Ectodermal cell (in vitro differentiated cells): ENCODE measurements at regions not wholly inside any gene's neighbourhood (a gene's known extent, or its start where the extent isn't known, plus 50 kb on each side); places are given as distances from the start of the nearest gene placed in this dataset.

Experiments used
- H3K27ac ChIP-seq: 2 replicates; pipeline ENCODE4 v1.7.0; 2013; ENCODE audit warnings: mild to moderate bottlenecking, low read depth, low read length; ENCODE audit not compliant: insufficient read depth, poor library complexity, severe bottlenecking
- H3K27me3 ChIP-seq: 2 replicates; pipeline ENCODE4 v1.7.0; 2013; ENCODE audit warnings: mild to moderate bottlenecking, low read length; ENCODE audit not compliant: insufficient read depth, control insufficient read depth, poor library complexity, severe bottlenecking
- H3K36me3 ChIP-seq: one replicate; pipeline ENCODE4 v1.7.0; 2013; ENCODE audit warnings: low read length; ENCODE audit not compliant: control insufficient read depth, insufficient read depth
- H3K4me1 ChIP-seq: one replicate; pipeline ENCODE4 v1.7.0; 2013; ENCODE audit warnings: low read length; ENCODE audit not compliant: control insufficient read depth, insufficient read depth
- H3K4me3 ChIP-seq: 2 replicates; pipeline ENCODE4 v1.7.0; 2013; ENCODE audit warnings: low read depth, low read length, control low read depth; ENCODE audit not compliant: insufficient read depth
- H3K9me3 ChIP-seq: 2 replicates; pipeline ENCODE4 v1.7.0; 2013; ENCODE audit warnings: mild to moderate bottlenecking, low read length, moderate library complexity; ENCODE audit not compliant: control insufficient read depth
- WGBS, 2 experiments: methylation state at CpG; one replicate each; pipeline ENCODE4 v1.1.7; 2013; ENCODE audit warnings: missing lambda C conversion rate in 2 of 2; 5-methylcytosine and 5-hydroxymethylcytosine counted together

DNA sequence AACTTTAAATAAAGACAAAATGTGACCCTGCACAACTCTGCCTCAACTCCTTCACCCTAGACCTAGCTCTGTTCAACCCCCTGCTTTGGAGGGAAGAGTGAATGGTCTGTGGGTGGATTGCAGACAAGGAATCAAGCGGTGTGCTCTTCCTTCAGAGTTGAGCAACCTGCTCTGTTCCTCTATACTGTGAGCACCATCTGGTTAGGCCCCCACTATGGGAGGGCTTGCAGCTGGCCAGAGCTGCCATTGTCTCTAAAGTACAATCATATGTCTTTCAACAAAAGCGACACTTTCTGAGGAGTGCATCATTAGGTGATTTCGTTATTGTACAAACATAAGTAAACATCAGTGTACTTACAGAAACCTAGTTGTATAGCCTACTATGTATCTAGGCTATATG, 406.1 kb upstream of the MARCKS start:
- H3K4me1 ChIP-seq, result no peaks in the 10 kb centered on the region
- no peaks in the 10 kb centered on the region for H3K27me3 ChIP-seq
- H3K4me3 ChIP-seq, result no peak overlapping the region
- WGBS, 2 experiments, result 89 to 98% methylated on average over 2 to 3 of the region's 3 CpGs
- no peaks in the 10 kb centered on the region for H3K36me3 ChIP-seq
- H3K9me3 ChIP-seq, result no peaks in the 10 kb centered on the region
- H3K27ac ChIP-seq, result no peak overlapping the region

DNA sequence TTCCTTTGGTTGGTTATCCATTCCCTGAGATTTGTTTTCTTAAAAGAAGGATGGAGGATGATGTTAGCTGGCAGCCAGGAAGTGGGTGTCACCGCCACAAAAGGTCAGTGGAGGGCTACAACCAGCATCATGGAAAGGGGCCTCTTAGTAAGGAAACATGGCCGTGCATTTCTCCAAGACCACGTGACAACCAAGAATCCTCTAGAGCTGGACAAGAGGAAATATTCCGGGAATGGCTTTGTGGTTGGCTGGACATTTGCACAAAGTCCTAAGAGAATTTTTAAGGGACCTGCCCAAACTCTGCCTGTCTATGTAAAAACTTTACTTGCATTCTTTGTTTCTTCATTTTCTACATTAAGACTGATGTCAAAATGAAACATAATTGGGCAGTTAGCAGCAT, 399.9 kb upstream of the MARCKS start:
- Histone ChIP-seq H3K36me3 (no peaks in the 10 kb centered on the region), H3K27ac (no peak overlapping the region), H3K9me3 (no peaks in the 10 kb centered on the region), H3K4me3 (no peak overlapping the region), H3K4me1 (peaks cover 3% of the 10 kb centered on the region), H3K27me3 (no peaks in the 10 kb centered on the region)
- 92 to 93% methylated on average over 4 of the region's 4 CpGs for WGBS, 2 experiments

DNA sequence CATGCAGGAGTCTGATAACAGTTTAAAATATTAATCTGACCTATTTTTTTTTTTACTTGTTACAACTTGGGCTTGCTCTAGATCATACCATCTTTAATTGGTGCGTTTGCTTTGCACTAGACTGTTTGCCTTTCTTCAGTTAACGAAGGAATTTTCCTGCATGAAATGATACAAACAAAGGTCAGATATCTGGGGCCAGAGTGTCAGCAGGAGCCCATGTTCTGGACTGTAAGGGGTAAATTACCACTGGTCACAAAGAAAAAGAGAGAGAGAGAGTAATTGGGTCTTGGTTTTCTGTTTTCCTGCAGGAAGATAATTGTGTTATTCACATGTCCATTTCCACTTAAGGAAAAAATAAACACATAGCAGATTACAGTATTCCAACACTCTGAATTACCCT, 399.4 kb upstream of the MARCKS start:
- Histone ChIP-seq H3K9me3 (no peaks in the 10 kb centered on the region), H3K27ac (no peak overlapping the region), H3K4me1 (peaks cover 3% of the 10 kb centered on the region), H3K4me3 (no peak overlapping the region), H3K36me3 (no peaks in the 10 kb centered on the region), H3K27me3 (no peaks in the 10 kb centered on the region)
- 49 to 52% methylated on average over 2 of the region's 2 CpGs for WGBS, 2 experiments

DNA sequence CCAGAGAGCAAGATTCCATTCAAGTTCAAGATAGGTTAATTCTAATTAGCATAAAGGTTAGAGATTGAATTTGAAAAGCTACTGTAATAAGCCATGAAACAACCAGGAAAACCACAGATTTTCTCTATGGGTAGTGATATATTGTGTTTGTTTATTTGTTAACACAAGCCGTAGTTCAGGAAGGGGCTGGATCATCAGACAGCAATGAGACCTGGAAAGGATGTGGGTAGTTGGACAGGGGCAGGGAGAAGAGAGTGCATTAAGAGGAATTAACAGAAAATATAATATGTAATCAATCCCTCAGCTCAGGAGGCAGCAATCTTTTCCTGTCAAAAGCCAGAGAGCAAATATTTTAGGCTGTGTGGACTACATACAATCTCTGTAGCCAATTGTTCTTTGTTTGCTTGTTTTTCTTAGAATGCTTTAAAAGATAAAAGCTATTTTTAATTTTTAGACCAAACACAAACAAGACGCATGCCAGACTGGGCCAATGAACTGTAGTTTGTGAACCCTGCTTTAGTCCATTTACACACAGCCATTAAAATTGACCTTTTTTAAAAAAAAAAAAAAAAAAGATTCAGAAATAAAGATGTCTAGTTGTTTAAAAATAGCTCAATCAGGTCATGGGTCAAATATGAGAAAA, 398.7 kb upstream of the MARCKS start:
- Histone ChIP-seq H3K27ac (no peak overlapping the region), H3K36me3 (no peaks in the 10 kb centered on the region), H3K27me3 (no peaks in the 10 kb centered on the region), H3K4me1 (peaks cover 3% of the 10 kb centered on the region), H3K4me3 (no peak overlapping the region), H3K9me3 (no peaks in the 10 kb centered on the region)
- 86 to 89% methylated on average over 2 of the region's 2 CpGs for WGBS, 2 experiments

DNA sequence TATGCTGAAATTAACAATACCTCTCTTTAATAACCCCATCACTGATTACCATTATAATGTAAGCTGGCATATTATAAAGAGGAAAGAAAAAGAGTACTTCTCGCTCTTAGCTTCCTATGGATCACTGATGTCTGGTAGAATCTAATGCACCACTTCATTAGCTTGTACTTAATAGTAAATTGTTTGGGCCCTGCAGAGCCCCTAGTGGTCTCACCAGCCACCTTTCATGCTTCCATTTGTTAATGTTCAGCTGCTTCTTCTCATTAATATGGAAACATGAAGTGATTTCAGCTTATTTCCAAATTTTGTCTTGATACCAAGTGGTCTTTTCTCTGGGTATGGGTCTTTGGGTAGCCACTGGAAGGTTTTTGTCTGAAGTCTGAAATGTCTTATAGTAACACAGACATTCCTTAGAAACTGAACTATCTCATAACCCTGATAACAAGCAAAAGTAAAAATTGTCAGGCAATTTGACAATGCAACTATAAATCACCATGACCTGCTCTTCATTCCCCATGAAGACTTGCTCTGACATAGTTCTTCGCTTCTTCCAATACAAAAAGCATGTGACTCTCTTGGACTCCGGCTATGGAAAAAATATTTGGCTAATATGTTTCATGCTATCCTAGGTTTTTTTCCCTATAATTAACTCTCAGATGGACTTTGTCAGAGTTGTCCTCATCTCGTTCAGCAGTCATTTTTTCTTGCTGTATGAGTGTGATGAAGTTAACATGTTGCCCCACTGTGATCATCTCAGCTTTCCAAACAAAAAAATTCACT, 395.8 kb upstream of the MARCKS start:
- peaks cover 3% of the 10 kb centered on the region for H3K4me1 ChIP-seq
- no peak overlapping the region for H3K4me3 ChIP-seq
- H3K27me3 ChIP-seq, result no peaks in the 10 kb centered on the region
- no peaks in the 10 kb centered on the region for H3K36me3 ChIP-seq
- WGBS, 2 experiments, result 93 to 100% methylated on average over 2 to 4 of the region's 4 CpGs
- H3K27ac ChIP-seq, result no peak overlapping the region
- no peaks in the 10 kb centered on the region for H3K9me3 ChIP-seq

DNA sequence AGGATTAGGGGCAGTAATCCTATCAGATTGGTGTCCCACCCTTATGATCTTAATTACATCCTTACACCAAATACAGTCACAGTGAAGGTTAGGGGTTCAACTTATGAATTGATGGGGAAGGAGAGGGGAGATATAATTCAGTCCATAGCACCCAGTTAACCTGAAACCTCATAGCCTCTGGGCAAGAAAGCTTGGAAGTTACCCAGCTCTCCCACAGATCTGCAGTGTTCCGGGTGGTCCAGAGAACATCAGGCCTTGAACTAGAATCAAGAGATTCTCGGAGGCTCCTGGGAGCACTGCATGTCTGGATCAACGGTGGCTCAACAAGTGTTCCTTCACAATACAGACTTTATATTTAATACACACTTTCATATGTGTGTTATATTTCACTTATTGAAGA, 392.6 kb upstream of the MARCKS start:
- Histone ChIP-seq H3K9me3 (no peaks in the 10 kb centered on the region), H3K27ac (no peak overlapping the region), H3K4me1 (no peaks in the 10 kb centered on the region), H3K36me3 (no peaks in the 10 kb centered on the region), H3K4me3 (no peak overlapping the region), H3K27me3 (no peaks in the 10 kb centered on the region)
- 90 to 92% methylated on average over 2 to 3 of the region's 3 CpGs for WGBS, 2 experiments

DNA sequence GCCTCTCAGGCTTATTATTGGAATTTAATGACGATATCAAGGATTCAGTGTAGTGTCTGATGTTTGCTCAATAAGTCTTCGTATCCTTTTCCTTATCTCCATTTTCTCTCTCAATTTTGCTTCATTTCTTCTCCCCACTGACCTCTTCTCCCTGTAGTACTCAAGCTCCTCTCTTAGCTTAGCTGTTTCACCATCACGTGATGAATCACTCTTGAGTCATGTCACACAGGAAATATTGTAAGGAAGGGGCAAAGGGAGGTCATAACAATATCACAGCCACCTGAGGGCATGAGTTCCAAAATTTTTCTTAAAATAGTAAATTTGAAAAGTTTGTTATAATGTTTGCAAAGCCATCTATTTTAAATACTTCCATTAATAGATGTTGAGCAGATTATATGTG, 392.2 kb upstream of the MARCKS start:
- Histone ChIP-seq H3K27ac (no peak overlapping the region), H3K4me1 (no peaks in the 10 kb centered on the region), H3K4me3 (no peak overlapping the region), H3K27me3 (no peaks in the 10 kb centered on the region), H3K9me3 (no peaks in the 10 kb centered on the region), H3K36me3 (no peaks in the 10 kb centered on the region)
- WGBS, 2 experiments, result 88 to 94% methylated on average over 2 to 3 of the region's 3 CpGs

DNA sequence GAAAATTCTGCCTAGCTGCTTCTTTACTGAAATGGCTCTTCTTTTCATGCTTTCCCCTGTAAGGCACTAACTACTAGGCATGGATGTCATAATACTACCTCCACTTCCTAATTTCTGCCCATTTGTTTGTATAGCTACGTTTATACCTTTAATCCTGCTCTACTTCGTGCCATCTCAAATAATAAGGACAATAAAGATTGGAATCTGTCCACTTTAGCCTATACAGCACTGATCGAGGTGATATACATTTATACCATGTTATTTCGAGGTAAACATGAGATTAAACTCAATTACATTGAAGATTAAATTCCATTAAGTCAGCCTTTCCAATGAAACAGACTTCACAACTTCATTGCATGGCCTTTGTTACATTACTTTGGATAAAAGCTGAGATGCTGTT, 390.6 kb upstream of the MARCKS start:
- no peak overlapping the region for H3K4me3 ChIP-seq
- no peaks in the 10 kb centered on the region for H3K27me3 ChIP-seq
- H3K4me1 ChIP-seq, result no peaks in the 10 kb centered on the region
- no peaks in the 10 kb centered on the region for H3K36me3 ChIP-seq
- H3K9me3 ChIP-seq, result no peaks in the 10 kb centered on the region
- WGBS, 2 experiments, result 89 to 98% methylated on average over 4 of the region's 4 CpGs
- H3K27ac ChIP-seq, result no peak overlapping the region

DNA sequence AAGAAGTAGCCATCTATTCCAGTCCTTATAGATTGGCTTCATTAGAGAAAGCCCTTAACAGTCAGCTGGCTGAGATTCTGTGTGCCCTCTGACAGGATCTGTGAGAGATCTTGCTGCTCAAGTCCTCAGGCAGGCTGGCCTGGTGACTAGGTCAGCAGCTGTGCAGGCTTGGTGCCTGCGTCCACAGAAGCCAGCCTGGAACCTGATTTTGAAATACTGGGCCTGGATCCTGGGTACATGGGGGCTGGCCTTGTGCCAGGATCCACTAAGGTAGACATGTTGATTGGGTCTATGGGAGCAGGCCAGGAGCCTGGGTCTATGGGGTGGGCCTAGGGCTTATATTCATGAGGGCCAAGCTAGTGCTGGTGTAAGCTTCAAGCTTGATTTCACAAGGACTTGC, 381.8 kb upstream of the MARCKS start:
- Histone ChIP-seq H3K4me3 (no peak overlapping the region), H3K27me3 (no peaks in the 10 kb centered on the region), H3K36me3 (no peaks in the 10 kb centered on the region), H3K27ac (no peak overlapping the region), H3K9me3 (no peaks in the 10 kb centered on the region), H3K4me1 (no peaks in the 10 kb centered on the region)
- 88 to 96% methylated on average over 1 of the region's 1 CpG for WGBS, 2 experiments

DNA sequence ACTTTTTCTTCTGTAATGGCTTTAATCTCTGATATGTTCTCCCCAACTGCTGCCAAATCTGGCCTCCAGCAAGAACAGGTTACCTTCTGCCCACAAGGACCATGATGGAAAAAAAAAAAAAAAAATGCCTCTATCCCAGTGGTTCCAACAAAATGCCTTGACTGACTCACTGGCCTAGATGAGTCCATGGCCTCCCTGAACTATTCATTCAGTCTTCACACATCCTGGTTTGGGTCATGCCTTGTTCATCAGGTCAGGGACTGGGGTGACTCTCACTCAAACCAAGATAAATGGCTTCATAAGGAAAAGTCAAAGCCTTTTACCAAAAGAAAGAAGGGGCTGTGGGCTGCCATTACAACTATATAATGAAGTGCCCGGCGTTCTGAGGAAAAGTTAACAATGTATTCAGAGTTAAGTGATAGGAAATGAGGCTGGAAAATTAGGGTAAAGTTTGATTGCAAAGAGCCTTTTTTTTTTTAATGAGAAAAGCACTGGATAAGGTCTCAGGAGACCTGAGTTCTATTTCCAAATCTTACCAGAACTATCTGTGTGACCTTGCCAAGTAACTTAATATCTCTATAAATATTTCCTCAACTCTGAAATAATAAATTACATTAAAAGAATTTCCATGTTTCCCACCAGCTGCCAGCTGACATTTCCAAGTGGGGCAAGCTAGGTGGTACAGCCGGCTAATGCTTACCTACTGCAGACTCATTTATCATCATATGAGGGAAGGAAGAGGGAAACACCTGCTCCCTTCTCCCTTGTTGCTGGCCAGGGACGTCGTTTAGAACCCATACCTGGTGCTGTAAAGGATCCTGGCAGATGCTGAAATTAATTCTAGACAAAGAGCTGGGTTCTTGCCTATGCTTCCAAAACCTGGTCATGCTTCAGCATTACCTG, 380.0 kb upstream of the MARCKS start:
- H3K4me1 ChIP-seq, result no peaks in the 10 kb centered on the region
- H3K36me3 ChIP-seq, result no peaks in the 10 kb centered on the region
- no peaks in the 10 kb centered on the region for H3K27me3 ChIP-seq
- WGBS, 2 experiments, result 93% methylated on average over 5 of the region's 5 CpGs
- no peaks in the 10 kb centered on the region for H3K9me3 ChIP-seq
- no peak overlapping the region for H3K4me3 ChIP-seq
- no peak overlapping the region for H3K27ac ChIP-seq
